Kidney capillary endothelial cell (primary cell): ENCODE measurements at regions not wholly inside any gene's neighbourhood (a gene's known extent, or its start where the extent isn't known, plus 50 kb on each side); places are given as distances from the start of the nearest gene placed in this dataset.

ENCODE experiments used
- DNase-seq: peaks from one replicate; pipeline ENCODE4 v3.0.0-alpha.2; 2018; ENCODE audit warnings: low spot score

GRCh38 chr4:79082997-79083396 lies 143.8 kb upstream of the PAQR3 start:
- no peak for DNase-seq

- no peak for DNase-seq
Measured at GRCh38 chr4:79081973-79082372, 142.7 kb upstream of the PAQR3 start.

- no peak for DNase-seq
Measured at GRCh38 chr4:79078339-79078738, 139.1 kb upstream of the PAQR3 start.

- no peak for DNase-seq
Measured at GRCh38 chr4:79074040-79074439, 134.8 kb upstream of the PAQR3 start.

GRCh38 chr4:79073471-79073870 lies 134.2 kb upstream of the PAQR3 start:
- DNase-seq, result no peak

GRCh38 chr4:79065262-79065661 lies 126.0 kb upstream of the PAQR3 start:
- no peak for DNase-seq

- no peak for DNase-seq
Measured at GRCh38 chr4:79064806-79065205, 125.6 kb upstream of the PAQR3 start.

- DNase-seq, result no peak
Measured at GRCh38 chr4:79059631-79060399, 120.6 kb upstream of the PAQR3 start.

GRCh38 chr4:79057772-79058171 lies 118.5 kb upstream of the PAQR3 start:
- DNase-seq, result no peak

GRCh38 chr4:79053754-79054153 lies 114.5 kb upstream of the PAQR3 start:
- DNase-seq, result no peak

GRCh38 chr4:79050541-79050880 lies 111.3 kb upstream of the PAQR3 start:
- DNase-seq, result no peak

- no peak for DNase-seq
Measured at GRCh38 chr4:79049840-79050540, 110.8 kb upstream of the PAQR3 start.

GRCh38 chr4:79048878-79049277 lies 109.6 kb upstream of the PAQR3 start:
- DNase-seq, result no peak

GRCh38 chr4:79047316-79047715 lies 108.1 kb upstream of the PAQR3 start:
- no peak for DNase-seq

- DNase-seq, result no peak
Measured at GRCh38 chr4:79046016-79046592, 106.9 kb upstream of the PAQR3 start.

- DNase-seq, result no peak
Measured at GRCh38 chr4:79044141-79044659, 105.0 kb upstream of the PAQR3 start.

GRCh38 chr4:79043138-79043537 lies 103.9 kb upstream of the PAQR3 start:
- DNase-seq, result no peak

GRCh38 chr4:79042079-79042674 lies 102.9 kb upstream of the PAQR3 start:
- peak; percentile 18 for DNase-seq

- DNase-seq, result no peak
Measured at GRCh38 chr4:79034544-79034943, 95.3 kb upstream of the PAQR3 start.

- DNase-seq, result no peak
Measured at GRCh38 chr4:79030973-79031372, 91.7 kb upstream of the PAQR3 start.

- no peak for DNase-seq
Measured at GRCh38 chr4:79027656-79028055, 88.4 kb upstream of the PAQR3 start.

GRCh38 chr4:79025170-79025569 lies 85.9 kb upstream of the PAQR3 start:
- no peak for DNase-seq
